Lung (tissue), 11 donors: ENCODE measurements at regions not wholly inside any gene's neighbourhood (a gene's known extent, or its start where the extent isn't known, plus 50 kb on each side); places are given as distances from the start of the nearest gene placed in this dataset.

Source experiments
- ATAC-seq: fragments of 200-7000 bp; cut with Tn5 transposase; one replicate; pipeline ENCODE4 v1.9.1; 2020; ENCODE audit warnings: moderate number of reproducible peaks; ENCODE audit not compliant: insufficient read depth, low FRiP score
- DNase-seq, 3 donors: peaks; one replicate each; pipeline ENCODE4 v3.0.0-alpha.2; 2013 to 2017
- H3K27ac ChIP-seq, 2 donors: one replicate each; pipeline ENCODE4 v1.5.1; 2013; ENCODE audit warnings: mild to moderate bottlenecking in 2 of 2, moderate library complexity in 2 of 2, control low read depth in 1 of 2, inconsistent platforms in 1 of 2, low read depth in 1 of 2, low read length in 1 of 2
- H3K27me3 ChIP-seq, 3 donors: one replicate each; pipeline ENCODE4 v1.5.1; 2013; ENCODE audit warnings: low read length in 2 of 3; ENCODE audit not compliant: control insufficient read depth in 3 of 3, insufficient read depth in 3 of 3
- H3K36me3 ChIP-seq, 4 donors: one replicate each; pipeline ENCODE4 v1.5.1; 2013; ENCODE audit warnings: low read length in 4 of 4, mild to moderate bottlenecking in 1 of 4, moderate library complexity in 1 of 4; ENCODE audit not compliant: control insufficient read depth in 4 of 4, insufficient read depth in 4 of 4
- H3K4me1 ChIP-seq, 5 donors: one replicate each; pipeline ENCODE4 v1.5.1; 2013; ENCODE audit warnings: low read length in 5 of 5, mild to moderate bottlenecking in 2 of 5, moderate library complexity in 1 of 5; ENCODE audit not compliant: control insufficient read depth in 5 of 5, insufficient read depth in 5 of 5
- H3K4me3 ChIP-seq: one replicate; pipeline ENCODE4 v1.5.1; 2013; ENCODE audit warnings: mild to moderate bottlenecking, control low read depth, moderate library complexity
- H3K9ac ChIP-seq, 2 donors: one replicate each; pipeline ENCODE4 v1.5.1; 2013; ENCODE audit warnings: low read length in 2 of 2, control low read depth in 1 of 2; ENCODE audit not compliant: insufficient read depth in 1 of 2
- H3K9me3 ChIP-seq, 4 donors: one replicate each; pipeline ENCODE4 v1.5.1; 2013; ENCODE audit warnings: low read length in 3 of 4, mild to moderate bottlenecking in 1 of 4, moderate library complexity in 1 of 4; ENCODE audit not compliant: control insufficient read depth in 4 of 4, insufficient read depth in 3 of 4
- CTCF ChIP-seq: IDR thresholded peaks from 2 replicates; pipeline ENCODE4 v1.5.1; 2012; ENCODE audit warnings: mild to moderate bottlenecking; ENCODE audit errors: control extremely low read depth, extremely low read depth
- WGBS, 2 donors: extraction: QIAGEN DNeasy Blood & Tissue Kit; methylation state at CpG; one replicate each; pipeline ENCODE4 v1.1.7; 2013; 5-methylcytosine and 5-hydroxymethylcytosine counted together
- donor health status: control.
- donor health status: control.
- donor health status: Bipolar disorder and iron deficiency.
- donor health status: healthy.
- donor health status: DM: yes; HTN: yes; CAD: no.

- Histone ChIP-seq H3K4me1 (no peaks in the 10 kb centered on the region), H3K9me3 (peaks cover 0 to 3% (median 1%) of the 10 kb centered on the region in 4 donors), H3K27ac (no peak overlapping the region), H3K9ac (no peak overlapping the region), H3K36me3 (no peaks in the 10 kb centered on the region), H3K27me3 (no peaks in the 10 kb centered on the region), H3K4me3 (no peak overlapping the region)
- DNase-seq (no peak), ATAC-seq (no peak)
- TF ChIP-seq CTCF: no peak
- WGBS, 2 donors: 74 to 75% methylated on average over 3 of the region's 3 CpGs
These were observed 56.0 kb upstream of the LRAT start for GRCh38 chr4:154687840-154688239.

GRCh38 chr4:154691229-154691628 lies 52.6 kb upstream of the LRAT start:
- Histone ChIP-seq H3K27ac (no peak overlapping the region), H3K9ac (no peak overlapping the region), H3K4me3 (no peak overlapping the region), H3K4me1 (no peaks in the 10 kb centered on the region), H3K36me3 (no peaks in the 10 kb centered on the region), H3K27me3 (no peaks in the 10 kb centered on the region), H3K9me3 (peaks cover 0 to 3% (median 0%) of the 10 kb centered on the region in 4 donors)
- ATAC-seq (no peak), DNase-seq (no peak)
- no peak for TF ChIP-seq CTCF
- WGBS, 2 donors: 87 to 93% methylated on average over 2 of the region's 2 CpGs

- no peak overlapping the region for H3K9ac ChIP-seq
- H3K27ac ChIP-seq: no peak overlapping the region
- H3K9me3 ChIP-seq: peaks cover 0 to 3% (median 0%) of the 10 kb centered on the region in 4 donors
- DNase-seq (no peak), ATAC-seq (no peak)
- no peaks in the 10 kb centered on the region for H3K36me3 ChIP-seq
- WGBS, 2 donors: 88 to 90% methylated on average over 3 of the region's 3 CpGs
- TF ChIP-seq CTCF: no peak
- no peaks in the 10 kb centered on the region for H3K4me1 ChIP-seq
- H3K27me3 ChIP-seq: no peaks in the 10 kb centered on the region
- no peak overlapping the region for H3K4me3 ChIP-seq
These were observed 51.4 kb upstream of the LRAT start for GRCh38 chr4:154692304-154692818.
